ENCODE measurements at regions not wholly inside any gene's neighbourhood (a gene's known extent, or its start where the extent isn't known, plus 50 kb on each side); places are given as distances from the start of the nearest gene placed in this dataset.

- no peaks in the 10 kb centered on the region for H3K36me3 ChIP-seq
- TF ChIP-seq CTCF (IDR thresholded peaks at IDR 0.05): no peak
- peak overlapping the region; percentile 59 for H3K27ac ChIP-seq
- no peaks in the 10 kb centered on the region for H3K9me3 ChIP-seq
- peaks cover 36 to 59% of the 10 kb centered on the region in 2 experiments for H3K4me1 ChIP-seq (ENCODE audit: control insufficient read depth in 1 of 2, insufficient read depth in 1 of 2, low read depth in 1 of 2, low read length in 1 of 2)
- no peaks in the 10 kb centered on the region for H3K27me3 ChIP-seq
- no peak overlapping the region for H3K4me3 ChIP-seq (ENCODE audit: low read depth in 1 of 2, low read length in 1 of 2)
Measured at GRCh38 chr14:71328954-71329353, 421.7 kb downstream of the PCNX1 start.

GRCh38 chr14:71331403-71331802, 424.1 kb downstream of the PCNX1 start:
- no peaks in the 10 kb centered on the region for H3K27me3 ChIP-seq
- no peaks in the 10 kb centered on the region for H3K36me3 ChIP-seq
- peak overlapping the region; percentile 27 for H3K27ac ChIP-seq

GRCh38 chr14:71332476-71332875, 425.2 kb downstream of the PCNX1 start:
- Histone ChIP-seq H3K4me1 (ENCODE audit: control insufficient read depth in 1 of 2, insufficient read depth in 1 of 2, low read depth in 1 of 2, low read length in 1 of 2) (peaks cover 13 to 36% of the 10 kb centered on the region in 2 experiments), H3K27ac (no peak overlapping the region), H3K9me3 (no peaks in the 10 kb centered on the region), H3K36me3 (no peaks in the 10 kb centered on the region), H3K4me3 (ENCODE audit: low read depth in 1 of 2, low read length in 1 of 2) (no peak overlapping the region), H3K27me3 (no peaks in the 10 kb centered on the region)
- no peak for TF ChIP-seq CTCF (IDR thresholded peaks at IDR 0.05)

More at GRCh38 chr14:71331403-71331802, 424.1 kb downstream of the PCNX1 start:
- no peak overlapping the region for H3K4me3 ChIP-seq (ENCODE audit: low read depth in 1 of 2, low read length in 1 of 2)
- TF ChIP-seq CTCF (IDR thresholded peaks at IDR 0.05): no peak
- H3K9me3 ChIP-seq: no peaks in the 10 kb centered on the region
- H3K4me1 ChIP-seq (ENCODE audit: control insufficient read depth in 1 of 2, insufficient read depth in 1 of 2, low read depth in 1 of 2, low read length in 1 of 2): peaks cover 13 to 34% of the 10 kb centered on the region in 2 experiments

- Histone ChIP-seq H3K27me3 (no peaks in the 10 kb centered on the region), H3K36me3 (no peaks in the 10 kb centered on the region), H3K27ac (no peak overlapping the region), H3K4me1 (ENCODE audit: control insufficient read depth in 1 of 2, insufficient read depth in 1 of 2, low read depth in 1 of 2, low read length in 1 of 2) (peaks cover 7 to 34% of the 10 kb centered on the region in 2 experiments), H3K4me3 (ENCODE audit: low read depth in 1 of 2, low read length in 1 of 2) (no peak overlapping the region), H3K9me3 (no peaks in the 10 kb centered on the region)
- no peak for TF ChIP-seq CTCF (IDR thresholded peaks at IDR 0.05)
Measured at GRCh38 chr14:71333705-71334104, 426.4 kb downstream of the PCNX1 start.

- Histone ChIP-seq H3K27me3 (no peaks in the 10 kb centered on the region), H3K9me3 (no peaks in the 10 kb centered on the region)
- no peak for TF ChIP-seq CTCF (IDR thresholded peaks at IDR 0.05)
Measured at GRCh38 chr14:71336489-71337192, 429.4 kb downstream of the PCNX1 start.

More at GRCh38 chr14:71336489-71337192, 429.4 kb downstream of the PCNX1 start:
- no peak overlapping the region for H3K4me3 ChIP-seq (ENCODE audit: low read depth in 1 of 2, low read length in 1 of 2)
- H3K36me3 ChIP-seq: no peaks in the 10 kb centered on the region
- H3K27ac ChIP-seq: peak overlapping the region; percentile 56
- peaks cover 36 to 47% of the 10 kb centered on the region in 2 experiments for H3K4me1 ChIP-seq (ENCODE audit: control insufficient read depth in 1 of 2, insufficient read depth in 1 of 2, low read depth in 1 of 2, low read length in 1 of 2)
